Caco-2 (cell line): ENCODE measurements at regions not wholly inside any gene's neighbourhood (a gene's known extent, or its start where the extent isn't known, plus 50 kb on each side); places are given as distances from the start of the nearest gene placed in this dataset.

ENCODE experiments used
- BruUV-seq: library from RNA; stranded (reverse); fragments of 400-500 nt; replicated peaks from 2 replicates; lab custom pipeline; 2021; lab: Mats Ljungman, UMichigan
- CTCF ChIA-PET: fragments of 300-600 bp; sonication (Branson Sonifier 250); formaldehyde crosslinking; loops from one replicate; lab custom pipeline; 2022; ENCODE audit warnings: antibody characterized with exemption; lab: Charles Lee
- POLR2A ChIA-PET: fragments of 300-600 bp; sonication (Branson Sonifier 250); formaldehyde crosslinking; loops from one replicate; lab custom pipeline; 2022; ENCODE audit warnings: antibody characterized with exemption; lab: Charles Lee
- DNase-seq, 2 experiments: peaks; one replicate each; pipeline versions ENCODE4 v3.0.0 to v3.0.0-alpha.2; 2020 to 2022
- H3K27me3 ChIP-seq: replicated peaks from 2 replicates; pipeline ENCODE4 v1.6.0; 2011; ENCODE audit warnings: low read length; ENCODE audit not compliant: control insufficient read depth, insufficient read depth
- H3K36me3 ChIP-seq: 2 replicates; pipeline ENCODE4 v1.5.1; 2011; ENCODE audit warnings: low read length; ENCODE audit not compliant: control insufficient read depth, insufficient read depth
- H3K4me1 ChIP-seq: fragments of 250-450 bp; sonication (Bioruptor Pico); 2 replicates; pipeline ENCODE4 v1.5.1; 2020; ENCODE audit warnings: mild to moderate bottlenecking
- H3K4me3 ChIP-seq: 2 replicates; pipeline ENCODE4 v1.5.1; 2011; ENCODE audit warnings: low read depth, mild to moderate bottlenecking, control low read depth, low read length
- H3K9me3 ChIP-seq: fragments of 250-450 bp; sonication (Bioruptor Pico); 2 replicates; pipeline ENCODE4 v1.5.1; 2020; ENCODE audit warnings: mild to moderate bottlenecking, moderate library complexity
- H3K27ac Mint-ChIP-seq: one replicate; pipeline ENCODE4 v1.8.0; 2022; ENCODE audit warnings: mixed read lengths; ENCODE audit not compliant: unreplicated experiment
- H3K27me3 Mint-ChIP-seq: one replicate; pipeline ENCODE4 v1.8.0; 2022; ENCODE audit warnings: mixed read lengths; ENCODE audit not compliant: insufficient read depth, unreplicated experiment
- H3K36me3 Mint-ChIP-seq: one replicate; pipeline ENCODE4 v1.8.0; 2022; ENCODE audit warnings: mild to moderate bottlenecking, mixed read lengths; ENCODE audit not compliant: insufficient read depth, unreplicated experiment
- H3K4me1 Mint-ChIP-seq: one replicate; pipeline ENCODE4 v1.8.0; 2022; ENCODE audit warnings: low read depth, mixed read lengths; ENCODE audit not compliant: unreplicated experiment
- H3K4me3 Mint-ChIP-seq: one replicate; pipeline ENCODE4 v1.8.0; 2022; ENCODE audit warnings: mild to moderate bottlenecking, moderate library complexity, mixed read lengths; ENCODE audit not compliant: unreplicated experiment
- H3K9me3 Mint-ChIP-seq: one replicate; pipeline ENCODE4 v1.8.0; 2022; ENCODE audit warnings: mixed read lengths; ENCODE audit not compliant: unreplicated experiment
- CTCF ChIP-seq, 2 experiments: fragments of 200-600 bp in 1 of 2; IDR thresholded peaks; 1 replicate in 1 of 2; 2 replicates in 1 of 2; pipeline versions ENCODE4 v1.5.1 to v1.8.0; 2011 to 2022; ENCODE audit warnings: antibody characterized with exemption in 1 of 2, control low read depth in 1 of 2, inconsistent platforms in 1 of 2, low read depth in 1 of 2, low read length in 1 of 2, mild to moderate bottlenecking in 1 of 2, moderate library complexity in 1 of 2; ENCODE audit not compliant: insufficient read depth in 1 of 2, severe bottlenecking in 1 of 2, unreplicated experiment in 1 of 2
- intact Hi-C: fragments of 100-400 bp; cut with micrococcal nuclease; formaldehyde crosslinking; loops from one replicate; pipeline ENCODE4 v1.10.0; 2022; ENCODE audit not compliant: unreplicated experiment

- TF ChIP-seq CTCF (IDR thresholded peaks at IDR 0.05; ENCODE audit: insufficient read depth in 1 of 2, low read depth in 1 of 2, low read length in 1 of 2, severe bottlenecking in 1 of 2, unreplicated experiment in 1 of 2): no peak
- no TSS peak for BruUV-seq
- DNase-seq: no peak
- H3K36me3 Mint-ChIP-seq: peaks cover 6% of the 10 kb centered on the region
- no peak overlapping the region for H3K27ac Mint-ChIP-seq
- H3K36me3 ChIP-seq: no peaks in the 10 kb centered on the region
- no peaks in the 10 kb centered on the region for H3K9me3 Mint-ChIP-seq
- no peaks in the 10 kb centered on the region for H3K27me3 Mint-ChIP-seq
- H3K4me3 Mint-ChIP-seq: no peak overlapping the region
- H3K4me1 ChIP-seq: peaks cover 20% of the 10 kb centered on the region
- no peak overlapping the region for H3K4me3 ChIP-seq
- POLR2A ChIA-PET: no interaction called here
- intact Hi-C loops: no loop called here
- no peaks in the 10 kb centered on the region for H3K27me3 ChIP-seq
- 0 out of 2 replicates have a peak, but pooled peaks cover 2% of the 10 kb centered on the region for H3K9me3 ChIP-seq
- CTCF ChIA-PET: interaction anchor here (1.2 kb wide), 1 partner anchor 509 kb away, joined by 3 read pairs; no protein-coding TSS in a partner anchor
- H3K4me1 Mint-ChIP-seq: peaks cover 27% of the 10 kb centered on the region
Measured at GRCh38 chr10:78543031-78543748, 509.5 kb downstream of the RPS24 start.

- no peak overlapping the region for H3K4me3 Mint-ChIP-seq
- intact Hi-C loops: no loop called here
- DNase-seq: no peak
- H3K4me1 Mint-ChIP-seq: peaks cover 25% of the 10 kb centered on the region
- no peaks in the 10 kb centered on the region for H3K27me3 Mint-ChIP-seq
- ChIA-PET CTCF (no interaction called here), POLR2A (no interaction called here)
- Histone ChIP-seq H3K4me1 (peaks cover 20% of the 10 kb centered on the region), H3K9me3 (0 out of 2 replicates have a peak, but pooled peaks cover 2% of the 10 kb centered on the region), H3K4me3 (no peak overlapping the region), H3K27me3 (no peaks in the 10 kb centered on the region), H3K36me3 (no peaks in the 10 kb centered on the region)
- TF ChIP-seq CTCF (IDR thresholded peaks at IDR 0.05; ENCODE audit: insufficient read depth in 1 of 2, low read depth in 1 of 2, low read length in 1 of 2, severe bottlenecking in 1 of 2, unreplicated experiment in 1 of 2): no peak
- no peaks in the 10 kb centered on the region for H3K9me3 Mint-ChIP-seq
- BruUV-seq: no TSS peak
- H3K27ac Mint-ChIP-seq: no peak overlapping the region
- H3K36me3 Mint-ChIP-seq: peaks cover 6% of the 10 kb centered on the region
Measured at GRCh38 chr10:78543749-78544362, 510.2 kb downstream of the RPS24 start.

- TF ChIP-seq CTCF (IDR thresholded peaks at IDR 0.05; ENCODE audit: insufficient read depth in 1 of 2, low read depth in 1 of 2, low read length in 1 of 2, severe bottlenecking in 1 of 2, unreplicated experiment in 1 of 2): no peak
- Histone ChIP-seq H3K27me3 (no peaks in the 10 kb centered on the region), H3K4me1 (peaks cover 13% of the 10 kb centered on the region), H3K4me3 (no peak overlapping the region), H3K9me3 (0 out of 2 replicates have a peak, but pooled peaks cover 2% of the 10 kb centered on the region), H3K36me3 (no peaks in the 10 kb centered on the region)
- no peak overlapping the region for H3K4me3 Mint-ChIP-seq
- intact Hi-C loops: no loop called here
- BruUV-seq: no TSS peak
- ChIA-PET CTCF (no interaction called here), POLR2A (no interaction called here)
- H3K36me3 Mint-ChIP-seq: peaks cover 6% of the 10 kb centered on the region
- no peak overlapping the region for H3K27ac Mint-ChIP-seq
- no peaks in the 10 kb centered on the region for H3K9me3 Mint-ChIP-seq
- H3K4me1 Mint-ChIP-seq: peaks cover 18% of the 10 kb centered on the region
- no peak for DNase-seq
- H3K27me3 Mint-ChIP-seq: no peaks in the 10 kb centered on the region
Measured at GRCh38 chr10:78544423-78545090, 510.9 kb downstream of the RPS24 start.
